Fibroblast of skin of left quadriceps (primary cell): ENCODE measurements at regions not wholly inside any gene's neighbourhood (a gene's known extent, or its start where the extent isn't known, plus 50 kb on each side); places are given as distances from the start of the nearest gene placed in this dataset.
A peak's percentile ranks its signal among the peaks of the same experiment; 100 is the strongest.
"Not testable (repeated sequence)": the region's sequence is repeated elsewhere in the genome, so short reads cannot be mapped to it uniquely, and the experiment has no call there.

Source experiments
- DNase-seq, 2 experiments: peaks; one replicate each; pipeline ENCODE4 v3.0.0-alpha.2; 2013; ENCODE audit warnings: low read depth in 2 of 2

DNA sequence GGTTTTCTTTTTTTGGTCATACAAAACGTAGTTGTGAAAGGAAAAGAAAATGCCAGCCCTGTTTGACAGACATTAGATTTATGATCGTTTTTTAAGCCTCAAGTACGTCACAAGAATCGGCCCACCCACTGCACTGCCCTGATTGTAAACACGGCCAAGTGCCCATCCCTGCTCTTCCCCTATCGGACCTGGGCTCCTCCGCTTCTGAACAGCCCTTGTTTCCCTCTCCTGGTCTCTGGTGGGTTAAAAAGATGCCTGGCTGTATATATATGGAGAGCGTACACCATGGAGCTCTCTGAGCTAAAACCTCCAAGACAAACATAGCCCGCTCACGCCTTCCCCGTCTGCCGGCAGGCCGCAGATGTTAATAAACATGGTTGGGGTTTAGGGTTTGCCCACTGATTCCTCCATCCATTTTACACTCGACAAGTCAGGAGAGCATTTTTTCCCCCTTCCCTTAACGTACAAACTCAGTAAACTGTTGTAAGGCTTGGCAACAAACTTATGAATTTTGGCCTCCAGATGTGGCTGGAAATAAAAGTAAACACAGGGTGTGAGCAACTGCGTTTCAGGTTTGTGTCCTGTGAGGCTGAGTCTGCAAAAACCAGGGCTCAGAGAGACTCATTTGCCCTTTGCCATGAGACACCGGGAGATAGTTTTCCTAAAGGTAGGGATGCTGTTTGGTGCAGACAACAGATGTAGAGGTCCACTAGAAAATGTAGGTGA is 325.9 kb downstream of the SOX9 start:
- DNase-seq = no peak

DNA sequence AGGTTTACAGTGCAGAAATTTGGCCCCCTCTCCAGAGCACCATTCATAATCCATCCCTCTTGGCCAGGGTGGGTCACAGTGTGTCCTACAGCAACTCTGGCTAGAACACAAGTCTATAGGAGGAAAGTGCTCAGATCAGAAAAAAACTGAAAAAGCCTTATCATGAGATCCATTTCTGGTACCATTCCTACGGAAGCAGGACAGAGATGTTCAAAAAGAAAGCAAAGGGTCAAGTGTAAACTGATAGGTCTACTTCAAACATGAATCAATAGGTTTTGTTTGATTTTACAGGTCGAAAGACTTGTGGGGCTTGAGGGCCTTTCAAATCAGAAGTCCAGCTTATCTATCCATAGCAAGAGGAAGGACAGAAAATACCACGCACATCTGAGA is 326.4 kb downstream of the SOX9 start:
- DNase-seq = no peak

DNA sequence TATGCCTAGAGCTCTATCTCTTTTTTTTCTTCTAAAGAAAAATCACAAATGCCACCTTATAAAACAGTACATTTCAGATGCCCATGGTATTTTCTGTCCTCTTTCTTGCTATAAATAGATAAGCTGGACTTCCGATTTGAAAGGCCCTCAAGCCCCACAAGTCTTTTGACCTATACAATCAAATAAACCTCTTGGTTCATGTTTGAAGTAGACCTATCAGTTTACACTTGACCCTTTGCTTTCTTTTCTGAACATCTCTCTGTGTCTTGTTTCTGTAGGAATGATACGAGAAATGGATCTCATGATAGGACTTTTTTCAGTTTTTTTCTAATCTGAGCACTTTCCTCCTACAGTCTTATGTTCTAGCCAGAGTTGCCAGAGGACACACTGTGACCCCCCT is 327.2 kb downstream of the SOX9 start:
- DNase-seq = no peak

DNA sequence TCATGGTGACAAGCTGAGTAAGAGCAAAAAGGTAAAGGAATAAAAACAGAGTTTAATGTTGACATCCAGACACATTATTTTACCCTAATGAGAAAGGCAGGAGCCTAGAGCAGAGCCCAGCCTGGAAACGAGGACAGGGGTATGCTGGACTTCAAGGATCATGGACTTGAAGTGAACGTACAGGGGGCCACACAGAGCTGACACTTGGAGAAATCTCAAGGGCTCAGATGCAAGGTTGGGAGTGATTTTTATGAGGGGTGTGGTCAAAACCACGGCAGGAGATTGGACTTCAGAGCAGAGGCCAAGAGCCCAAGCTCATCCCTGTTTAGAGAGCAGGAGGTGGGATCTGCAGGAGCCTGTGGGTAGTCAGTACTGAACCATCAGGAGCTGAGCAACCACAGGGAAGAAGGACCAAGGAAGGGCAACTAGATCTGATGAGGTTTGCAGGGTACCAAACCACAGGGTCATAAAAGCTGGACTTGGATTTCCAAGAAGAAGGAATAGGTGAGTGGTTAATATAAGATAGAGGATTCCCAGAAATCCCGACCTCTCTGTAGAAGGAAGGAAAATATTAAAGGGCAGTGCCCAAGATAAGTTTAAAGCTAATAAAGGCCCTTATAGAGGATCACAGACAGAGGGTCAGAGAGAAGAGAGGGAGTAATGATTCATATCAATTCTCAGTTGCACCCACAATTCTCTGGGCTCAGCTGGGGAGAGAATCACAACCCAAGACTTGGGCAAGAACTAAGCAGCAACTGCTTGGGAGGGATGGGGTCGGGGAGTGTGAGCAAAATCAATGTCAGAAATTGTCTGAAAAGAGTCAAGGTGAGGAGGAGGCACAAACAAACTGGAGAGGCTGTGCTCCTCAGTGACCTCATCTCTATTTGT is 331.7 kb downstream of the SOX9 start:
- DNase-seq = no peak

DNA sequence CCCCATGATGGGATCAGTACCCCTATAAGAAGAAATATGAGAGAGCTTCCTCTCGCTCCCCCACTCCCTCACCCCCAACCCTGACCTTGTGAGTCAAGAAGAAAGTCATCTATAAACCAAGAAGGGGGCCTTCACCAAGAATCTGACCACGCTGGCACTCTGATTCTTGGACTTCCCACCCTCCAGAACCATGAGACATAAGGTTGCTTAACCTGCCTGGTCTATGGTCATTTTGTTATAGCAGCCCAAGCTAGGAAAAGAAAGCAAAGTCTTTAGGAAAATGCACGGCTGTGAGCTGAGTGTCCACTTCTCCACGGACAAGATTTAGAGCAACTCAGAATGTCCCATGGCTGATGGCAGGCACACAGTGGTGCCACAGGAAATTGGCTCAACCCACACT is 333.5 kb downstream of the SOX9 start:
- no peak for DNase-seq

DNA sequence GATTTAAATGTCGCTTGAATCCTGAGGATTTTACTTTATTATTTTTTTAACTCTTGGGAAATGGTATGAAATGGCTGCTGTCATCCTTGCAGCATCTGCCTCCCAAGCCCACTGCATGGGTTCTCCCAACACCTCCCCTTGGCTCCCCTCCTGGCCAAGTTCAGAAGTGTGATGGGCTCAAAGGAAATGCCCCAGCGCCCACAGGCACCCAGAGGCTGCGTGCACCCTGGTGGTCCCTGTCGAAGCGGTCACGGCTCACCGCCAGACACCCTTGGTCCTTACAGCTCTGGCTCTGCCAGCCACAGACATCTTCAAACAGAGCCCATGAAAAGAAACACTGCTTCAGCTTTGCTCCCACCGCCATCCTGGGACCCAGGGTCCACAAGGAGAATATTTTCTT is 334.7 kb downstream of the SOX9 start:
- no peak for DNase-seq

- DNase-seq = no peak
Measured at GRCh38 chr17:72456075-72456474, 335.3 kb downstream of the SOX9 start.

DNA sequence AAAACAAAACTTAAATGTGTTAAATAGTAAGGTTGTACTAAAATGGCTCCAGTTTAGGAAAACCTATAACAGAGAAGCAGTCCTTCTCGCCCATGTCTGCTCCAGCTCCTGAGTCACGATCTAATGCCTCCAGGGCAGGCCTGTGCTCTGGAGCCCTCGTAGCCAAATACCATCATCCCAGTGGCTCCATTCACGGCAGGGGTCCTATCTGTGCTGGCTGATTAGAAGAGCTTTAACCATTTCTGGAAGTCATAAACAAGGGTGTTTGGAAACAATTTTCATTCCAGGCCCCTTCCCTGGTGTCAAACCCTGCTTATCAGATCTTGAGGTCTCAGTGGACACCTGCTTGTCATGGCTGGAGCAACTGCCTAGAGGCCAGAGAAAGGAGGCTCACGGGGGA is 336.9 kb downstream of the SOX9 start:
- no peak for DNase-seq

- no peak for DNase-seq
Measured at GRCh38 chr17:72458301-72458700, 337.5 kb downstream of the SOX9 start.

GRCh38 chr17:72460711-72461110 is 339.9 kb downstream of the SOX9 start:
- DNase-seq = no peak

DNA sequence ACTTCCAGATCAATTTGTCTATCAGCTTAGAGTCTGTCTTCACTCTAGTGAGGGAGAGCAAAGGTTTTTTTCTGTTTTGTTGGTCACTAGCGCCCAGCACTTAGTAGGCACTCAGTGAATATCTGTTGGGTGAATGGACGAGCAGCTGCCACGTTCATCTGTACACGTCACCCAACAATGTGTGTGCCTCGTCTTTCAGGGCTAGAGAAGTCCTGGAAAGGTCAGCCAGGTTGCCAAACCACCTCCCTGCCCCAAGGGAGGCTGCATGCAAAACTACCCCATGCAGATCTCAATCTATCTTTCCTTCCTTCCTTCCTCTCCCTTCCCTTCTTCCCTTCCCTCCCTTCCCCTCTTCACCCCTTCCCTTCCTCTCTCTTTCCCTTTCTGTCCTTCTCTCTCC is 340.9 kb downstream of the SOX9 start:
- DNase-seq = no peak

DNA sequence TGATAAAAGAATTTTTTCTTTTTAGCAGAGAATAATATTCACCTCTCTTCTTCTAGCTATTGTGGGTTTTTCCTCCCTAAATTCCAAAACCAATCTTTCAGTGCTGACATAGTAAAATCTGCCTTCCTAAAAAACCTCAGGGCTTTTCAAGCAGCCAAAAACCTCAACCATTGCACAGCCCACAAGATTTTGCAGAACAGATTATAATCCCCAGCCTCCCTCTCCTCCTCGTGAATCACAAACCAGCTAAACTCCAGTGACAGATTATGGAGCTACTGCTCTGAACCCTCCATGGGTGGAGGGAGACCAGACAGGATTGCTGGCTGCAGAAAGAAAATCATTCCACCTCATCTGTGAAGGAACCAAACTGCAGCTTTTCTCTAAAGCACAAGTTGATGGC is 341.6 kb downstream of the SOX9 start:
- no peak for DNase-seq

- DNase-seq = no peak
Measured at GRCh38 chr17:72462814-72463213, 342.0 kb downstream of the SOX9 start.

GRCh38 chr17:72463287-72464102 is 342.7 kb downstream of the SOX9 start:
- no peak for DNase-seq

DNA sequence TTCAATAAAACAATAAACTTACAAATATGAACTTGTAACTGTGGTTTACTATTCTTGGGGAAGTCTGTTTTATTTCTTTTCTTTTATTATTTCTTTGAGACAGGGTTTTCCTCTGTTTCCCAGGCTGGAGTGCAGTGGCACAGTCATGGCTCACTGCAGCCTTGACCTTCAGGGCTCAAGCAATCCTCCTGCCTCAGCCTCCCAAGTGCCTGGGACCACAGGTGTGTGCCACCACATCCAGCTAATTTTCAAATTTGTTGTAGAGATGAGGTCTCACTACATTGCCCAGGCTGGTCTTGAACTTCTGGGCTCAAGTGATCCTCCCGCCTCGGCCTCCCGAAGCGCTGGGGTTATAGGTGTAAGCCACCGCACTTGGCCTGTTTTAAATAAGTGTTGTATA is 343.4 kb downstream of the SOX9 start:
- not testable (repeated sequence) for DNase-seq

GRCh38 chr17:72465191-72466024 is 344.6 kb downstream of the SOX9 start:
- peak in 1 of 2 experiments; percentile 7 for DNase-seq

DNA sequence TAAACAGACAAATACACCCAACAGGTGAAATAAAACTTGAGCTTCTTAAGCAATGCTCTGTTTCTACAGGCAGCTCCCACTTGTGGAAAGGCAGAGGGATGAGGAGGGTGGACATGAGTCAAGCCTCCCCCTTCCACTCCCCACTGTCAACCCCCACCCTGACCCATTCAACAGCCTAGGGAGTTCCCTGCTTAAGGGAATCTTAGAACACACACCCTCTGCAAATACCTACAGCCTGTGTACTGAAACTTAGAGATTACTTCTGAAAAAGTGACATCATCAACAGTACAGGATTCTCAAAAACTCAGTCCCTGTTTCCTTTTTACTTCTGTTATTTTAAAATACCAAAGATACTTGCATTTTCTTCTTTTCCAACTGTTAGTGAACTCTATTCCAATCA is 345.4 kb downstream of the SOX9 start:
- DNase-seq = no peak

DNA sequence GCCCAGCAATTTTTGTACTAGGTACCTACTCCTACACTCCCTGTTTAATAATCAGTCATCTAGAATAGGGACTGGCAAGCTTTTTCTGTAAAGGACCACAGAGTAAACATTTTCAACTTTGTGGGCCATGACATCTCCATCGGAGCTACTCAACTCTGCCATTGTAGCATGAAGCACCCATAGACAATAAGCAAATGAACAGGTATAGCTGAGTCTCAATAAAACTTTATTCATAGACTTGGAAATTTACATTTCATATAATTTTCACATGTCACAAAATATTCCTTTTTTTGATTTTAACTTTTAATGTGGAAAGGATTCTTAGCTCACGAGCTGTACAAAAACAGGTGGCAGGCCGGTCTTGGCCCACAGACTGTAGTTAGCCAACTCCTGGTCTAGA is 345.8 kb downstream of the SOX9 start:
- DNase-seq = no peak

- peak; percentile 53 to 55 for DNase-seq
Measured at GRCh38 chr17:72467841-72468653, 347.2 kb downstream of the SOX9 start.

- DNase-seq = no peak
Measured at GRCh38 chr17:72468841-72469240, 348.0 kb downstream of the SOX9 start.
